ENCODE measurements at regions not wholly inside any gene's neighbourhood (a gene's known extent, or its start where the extent isn't known, plus 50 kb on each side); places are given as distances from the start of the nearest gene placed in this dataset.

GRCh38 chr5:136729901-136730355 lies 364.6 kb upstream of the TRPC7 start:
- TF ChIP-seq CTCF (IDR thresholded peaks at IDR 0.05) = no peak
- Mint-ChIP-seq H3K27me3 (ENCODE audit: unreplicated experiment) (no peaks in the 10 kb centered on the region), H3K36me3 (ENCODE audit: unreplicated experiment) (no peaks in the 10 kb centered on the region), H3K4me1 (ENCODE audit: unreplicated experiment) (peaks cover 22% of the 10 kb centered on the region), H3K9me3 (ENCODE audit: unreplicated experiment) (no peaks in the 10 kb centered on the region), H3K4me3 (ENCODE audit: unreplicated experiment) (no peak overlapping the region), H3K27ac (ENCODE audit: unreplicated experiment) (no peak overlapping the region)
- DNase-seq (ENCODE audit: extremely low spot score, unreplicated experiment) = no peak

GRCh38 chr5:136726506-136726905 lies 361.2 kb upstream of the TRPC7 start:
- no peak for DNase-seq (ENCODE audit: extremely low spot score, unreplicated experiment)
- no peak for TF ChIP-seq CTCF (IDR thresholded peaks at IDR 0.05)
- Mint-ChIP-seq H3K27ac (ENCODE audit: unreplicated experiment) (no peak overlapping the region), H3K9me3 (ENCODE audit: unreplicated experiment) (no peaks in the 10 kb centered on the region), H3K36me3 (ENCODE audit: unreplicated experiment) (no peaks in the 10 kb centered on the region), H3K4me3 (ENCODE audit: unreplicated experiment) (no peak overlapping the region), H3K27me3 (ENCODE audit: unreplicated experiment) (no peaks in the 10 kb centered on the region), H3K4me1 (ENCODE audit: unreplicated experiment) (peaks cover 18% of the 10 kb centered on the region)

- no peak overlapping the region for H3K27ac Mint-ChIP-seq (ENCODE audit: unreplicated experiment)
- no peaks in the 10 kb centered on the region for H3K36me3 Mint-ChIP-seq (ENCODE audit: unreplicated experiment)
- no peaks in the 10 kb centered on the region for H3K27me3 Mint-ChIP-seq (ENCODE audit: unreplicated experiment)
- peaks cover under 1% of the 10 kb centered on the region for H3K4me1 Mint-ChIP-seq (ENCODE audit: unreplicated experiment)
- no peak for TF ChIP-seq CTCF (IDR thresholded peaks at IDR 0.05)
- DNase-seq (ENCODE audit: extremely low spot score, unreplicated experiment) = no peak
- no peaks in the 10 kb centered on the region for H3K9me3 Mint-ChIP-seq (ENCODE audit: unreplicated experiment)
- no peak overlapping the region for H3K4me3 Mint-ChIP-seq (ENCODE audit: unreplicated experiment)
Measured at GRCh38 chr5:136724161-136724560, 358.8 kb upstream of the TRPC7 start.

- Mint-ChIP-seq H3K9me3 (ENCODE audit: unreplicated experiment) (no peaks in the 10 kb centered on the region), H3K27ac (ENCODE audit: unreplicated experiment) (no peak overlapping the region), H3K36me3 (ENCODE audit: unreplicated experiment) (no peaks in the 10 kb centered on the region), H3K4me3 (ENCODE audit: unreplicated experiment) (no peak overlapping the region), H3K27me3 (ENCODE audit: unreplicated experiment) (no peaks in the 10 kb centered on the region), H3K4me1 (ENCODE audit: unreplicated experiment) (no peaks in the 10 kb centered on the region)
- DNase-seq (ENCODE audit: extremely low spot score, unreplicated experiment) = no peak
- no peak for TF ChIP-seq CTCF (IDR thresholded peaks at IDR 0.05)
Measured at GRCh38 chr5:136722581-136722980, 357.2 kb upstream of the TRPC7 start.

- Mint-ChIP-seq H3K27ac (ENCODE audit: unreplicated experiment) (no peak overlapping the region), H3K27me3 (ENCODE audit: unreplicated experiment) (no peaks in the 10 kb centered on the region), H3K4me1 (ENCODE audit: unreplicated experiment) (no peaks in the 10 kb centered on the region), H3K4me3 (ENCODE audit: unreplicated experiment) (no peak overlapping the region), H3K9me3 (ENCODE audit: unreplicated experiment) (no peaks in the 10 kb centered on the region), H3K36me3 (ENCODE audit: unreplicated experiment) (no peaks in the 10 kb centered on the region)
- DNase-seq (ENCODE audit: extremely low spot score, unreplicated experiment) = no peak
- TF ChIP-seq CTCF (IDR thresholded peaks at IDR 0.05) = no peak
Measured at GRCh38 chr5:136722086-136722485, 356.7 kb upstream of the TRPC7 start.

Data from osteocyte (in vitro differentiated cells).